ENCODE measurements at regions not wholly inside any gene's neighbourhood (a gene's known extent, or its start where the extent isn't known, plus 50 kb on each side); places are given as distances from the start of the nearest gene placed in this dataset.

- H3K27me3 Mint-ChIP-seq (ENCODE audit: insufficient read depth): no peaks in the 10 kb centered on the region
- 76 to 87% methylated on average over 10 to 11 of the region's 11 CpGs for WGBS, 2 experiments (ENCODE audit: insufficient coverage in 1 of 2, insufficient read length in 1 of 2)
- Histone ChIP-seq H3K36me3 (ENCODE audit: control insufficient read depth, insufficient read depth, low read length) (no peaks in the 10 kb centered on the region), H3K4me3 (ENCODE audit: low read length) (no peak overlapping the region), H3K9me3 (ENCODE audit: control insufficient read depth, low read length) (no peaks in the 10 kb centered on the region), H3K9ac (ENCODE audit: extremely low read depth, low read length, poor library complexity, severe bottlenecking) (no peak overlapping the region), H3K27ac (ENCODE audit: low read depth, low read length) (no peak overlapping the region), H3K4me1 (ENCODE audit: control insufficient read depth, insufficient read depth, low read length) (no peaks in the 10 kb centered on the region), H3K27me3 (ENCODE audit: control insufficient read depth, insufficient read depth, low read length, poor library complexity, severe bottlenecking) (no peaks in the 10 kb centered on the region)
- no peaks in the 10 kb centered on the region for H3K4me1 Mint-ChIP-seq
- H3K36me3 Mint-ChIP-seq (ENCODE audit: low read depth): no peaks in the 10 kb centered on the region
- no peak for DNase-seq
- H3K9me3 Mint-ChIP-seq: no peaks in the 10 kb centered on the region
- TF ChIP-seq, protein P1, sequence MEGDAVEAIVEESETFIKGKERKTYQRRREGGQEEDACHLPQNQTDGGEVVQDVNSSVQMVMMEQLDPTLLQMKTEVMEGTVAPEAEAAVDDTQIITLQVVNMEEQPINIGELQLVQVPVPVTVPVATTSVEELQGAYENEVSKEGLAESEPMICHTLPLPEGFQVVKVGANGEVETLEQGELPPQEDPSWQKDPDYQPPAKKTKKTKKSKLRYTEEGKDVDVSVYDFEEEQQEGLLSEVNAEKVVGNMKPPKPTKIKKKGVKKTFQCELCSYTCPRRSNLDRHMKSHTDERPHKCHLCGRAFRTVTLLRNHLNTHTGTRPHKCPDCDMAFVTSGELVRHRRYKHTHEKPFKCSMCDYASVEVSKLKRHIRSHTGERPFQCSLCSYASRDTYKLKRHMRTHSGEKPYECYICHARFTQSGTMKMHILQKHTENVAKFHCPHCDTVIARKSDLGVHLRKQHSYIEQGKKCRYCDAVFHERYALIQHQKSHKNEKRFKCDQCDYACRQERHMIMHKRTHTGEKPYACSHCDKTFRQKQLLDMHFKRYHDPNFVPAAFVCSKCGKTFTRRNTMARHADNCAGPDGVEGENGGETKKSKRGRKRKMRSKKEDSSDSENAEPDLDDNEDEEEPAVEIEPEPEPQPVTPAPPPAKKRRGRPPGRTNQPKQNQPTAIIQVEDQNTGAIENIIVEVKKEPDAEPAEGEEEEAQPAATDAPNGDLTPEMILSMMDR (conservative IDR thresholded peaks at IDR 0.05): no peak
- H3K4me3 Mint-ChIP-seq: no peak overlapping the region
- H3K27ac Mint-ChIP-seq: no peak overlapping the region
Measured at GRCh38 chr9:134223091-134223490, 58.7 kb upstream of the RNU6ATAC start.

- H3K36me3 Mint-ChIP-seq (ENCODE audit: low read depth): no peaks in the 10 kb centered on the region
- Histone ChIP-seq H3K9me3 (ENCODE audit: control insufficient read depth, low read length) (no peaks in the 10 kb centered on the region), H3K27me3 (ENCODE audit: control insufficient read depth, insufficient read depth, low read length, poor library complexity, severe bottlenecking) (no peaks in the 10 kb centered on the region), H3K36me3 (ENCODE audit: control insufficient read depth, insufficient read depth, low read length) (no peaks in the 10 kb centered on the region), H3K4me1 (ENCODE audit: control insufficient read depth, insufficient read depth, low read length) (no peaks in the 10 kb centered on the region), H3K4me3 (ENCODE audit: low read length) (no peak overlapping the region), H3K27ac (ENCODE audit: low read depth, low read length) (no peak overlapping the region), H3K9ac (ENCODE audit: extremely low read depth, low read length, poor library complexity, severe bottlenecking) (no peak overlapping the region)
- TF ChIP-seq, protein P1 (conservative IDR thresholded peaks at IDR 0.05): no peak
- no peak overlapping the region for H3K4me3 Mint-ChIP-seq
- no peak overlapping the region for H3K27ac Mint-ChIP-seq
- H3K9me3 Mint-ChIP-seq: no peaks in the 10 kb centered on the region
- WGBS, 2 experiments (ENCODE audit: insufficient coverage in 1 of 2, insufficient read length in 1 of 2): 89 to 91% methylated on average over 14 to 15 of the region's 15 CpGs
- DNase-seq: no peak
- H3K4me1 Mint-ChIP-seq: no peaks in the 10 kb centered on the region
- no peaks in the 10 kb centered on the region for H3K27me3 Mint-ChIP-seq (ENCODE audit: insufficient read depth)
Measured at GRCh38 chr9:134223591-134224122, 59.3 kb upstream of the RNU6ATAC start.

- H3K4me1 ChIP-seq (ENCODE audit: control insufficient read depth, insufficient read depth, low read length): no peaks in the 10 kb centered on the region
- no peaks in the 10 kb centered on the region for H3K4me1 Mint-ChIP-seq
- WGBS, 2 experiments (ENCODE audit: insufficient coverage in 1 of 2, insufficient read length in 1 of 2): 90 to 92% methylated on average over 6 to 9 of the region's 9 CpGs
- no peak overlapping the region for H3K4me3 ChIP-seq (ENCODE audit: low read length)
- H3K9me3 ChIP-seq (ENCODE audit: control insufficient read depth, low read length): no peaks in the 10 kb centered on the region
- H3K27ac Mint-ChIP-seq: no peak overlapping the region
- H3K27me3 ChIP-seq (ENCODE audit: control insufficient read depth, insufficient read depth, low read length, poor library complexity, severe bottlenecking): no peaks in the 10 kb centered on the region
- TF ChIP-seq, protein P1 (conservative IDR thresholded peaks at IDR 0.05): no peak
- H3K4me3 Mint-ChIP-seq: no peak overlapping the region
- no peak overlapping the region for H3K9ac ChIP-seq (ENCODE audit: extremely low read depth, low read length, poor library complexity, severe bottlenecking)
- no peak for DNase-seq
- no peaks in the 10 kb centered on the region for H3K27me3 Mint-ChIP-seq (ENCODE audit: insufficient read depth)
- H3K9me3 Mint-ChIP-seq: no peaks in the 10 kb centered on the region
- H3K36me3 ChIP-seq (ENCODE audit: control insufficient read depth, insufficient read depth, low read length): no peaks in the 10 kb centered on the region
- no peak overlapping the region for H3K27ac ChIP-seq (ENCODE audit: low read depth, low read length)
- no peaks in the 10 kb centered on the region for H3K36me3 Mint-ChIP-seq (ENCODE audit: low read depth)
Measured at GRCh38 chr9:134224127-134224526, 59.8 kb upstream of the RNU6ATAC start.
